WERI-Rb-1 (cell line): ENCODE measurements at regions not wholly inside any gene's neighbourhood (a gene's known extent, or its start where the extent isn't known, plus 50 kb on each side); places are given as distances from the start of the nearest gene placed in this dataset.

Source experiments
- DNase-seq: peaks from one replicate; pipeline ENCODE4 v3.0.0-alpha.2; 2020
- H3K27ac ChIP-seq: fragments of 250-450 bp; sonication (Bioruptor Pico); 2 replicates; pipeline ENCODE4 v1.5.1; 2020; ENCODE audit warnings: mild to moderate bottlenecking, moderate library complexity
- H3K27me3 ChIP-seq: fragments of 250-450 bp; sonication (Bioruptor Pico); 2 replicates; pipeline ENCODE4 v1.5.1; 2021; ENCODE audit warnings: mild to moderate bottlenecking, low read depth, moderate library complexity; ENCODE audit not compliant: insufficient read depth, severe bottlenecking
- H3K36me3 ChIP-seq: fragments of 250-450 bp; sonication (Bioruptor Pico); 2 replicates; pipeline ENCODE4 v1.5.1; 2020; ENCODE audit warnings: mild to moderate bottlenecking, moderate library complexity
- H3K4me3 ChIP-seq: 2 replicates; pipeline ENCODE4 v1.5.1; 2011; ENCODE audit warnings: low read depth, mild to moderate bottlenecking, control low read depth, low read length
- H3K9me3 ChIP-seq: fragments of 250-450 bp; sonication (Bioruptor Pico); 2 replicates; pipeline ENCODE4 v1.5.1; 2021; ENCODE audit warnings: mild to moderate bottlenecking, moderate library complexity; ENCODE audit not compliant: severe bottlenecking
- CTCF ChIP-seq: IDR thresholded peaks from 2 replicates; pipeline ENCODE4 v1.5.1; 2011; ENCODE audit warnings: low read depth, mild to moderate bottlenecking, control low read depth, inconsistent platforms, low read length

- H3K27ac ChIP-seq: no peak overlapping the region
- no peak for TF ChIP-seq CTCF
- H3K27me3 ChIP-seq: no peaks in the 10 kb centered on the region
- H3K4me3 ChIP-seq: no peak overlapping the region
- no peak for DNase-seq
- peaks cover 14% of the 10 kb centered on the region for H3K9me3 ChIP-seq
- H3K36me3 ChIP-seq: no peaks in the 10 kb centered on the region
These were observed 347.2 kb upstream of the XYLT1 start for GRCh38 chr16:17817943-17818342.

DNA sequence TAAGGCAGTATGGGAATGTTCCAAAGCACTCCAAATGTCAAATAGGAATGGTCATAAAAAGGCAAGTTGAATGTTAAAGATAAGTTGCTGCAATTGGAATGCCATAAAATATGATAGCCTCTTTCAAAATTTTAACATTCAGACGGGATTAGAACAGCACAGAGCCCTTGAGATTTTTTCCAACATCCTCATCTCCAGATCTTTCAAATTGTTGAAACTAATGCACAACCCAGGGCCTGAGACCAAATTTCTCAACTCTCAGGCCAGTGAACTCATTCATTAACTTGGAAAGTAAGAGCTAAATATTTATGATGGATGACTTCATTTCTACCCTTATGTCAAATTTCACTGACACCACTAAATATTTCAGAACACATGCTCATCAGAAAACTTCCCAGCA lies 346.5 kb upstream of the XYLT1 start:
- no peak overlapping the region for H3K4me3 ChIP-seq
- TF ChIP-seq CTCF: no peak
- no peak overlapping the region for H3K27ac ChIP-seq
- H3K9me3 ChIP-seq: peaks cover 14% of the 10 kb centered on the region
- no peaks in the 10 kb centered on the region for H3K36me3 ChIP-seq
- DNase-seq: no peak
- no peaks in the 10 kb centered on the region for H3K27me3 ChIP-seq

DNA sequence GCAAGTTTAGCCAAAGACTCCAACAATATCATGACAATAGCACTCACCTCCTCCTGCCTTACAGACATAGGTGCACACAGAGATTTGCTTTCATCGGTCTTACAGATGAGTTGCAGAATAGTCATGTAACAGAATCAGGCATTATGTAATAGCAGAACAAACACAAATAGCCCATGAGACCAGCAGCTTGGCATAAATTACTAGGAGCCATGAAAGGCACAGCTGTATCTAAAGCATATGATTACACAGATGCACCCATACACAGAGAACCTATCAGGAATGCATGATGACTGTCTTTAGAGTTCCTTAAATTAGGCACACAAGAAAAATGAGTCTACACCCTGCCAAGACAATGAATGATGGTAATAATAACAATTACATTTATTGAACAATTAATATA lies 342.0 kb upstream of the XYLT1 start:
- H3K9me3 ChIP-seq: peaks cover 14% of the 10 kb centered on the region
- no peaks in the 10 kb centered on the region for H3K27me3 ChIP-seq
- no peak for DNase-seq
- no peak overlapping the region for H3K4me3 ChIP-seq
- H3K27ac ChIP-seq: no peak overlapping the region
- H3K36me3 ChIP-seq: no peaks in the 10 kb centered on the region
- TF ChIP-seq CTCF: no peak

DNA sequence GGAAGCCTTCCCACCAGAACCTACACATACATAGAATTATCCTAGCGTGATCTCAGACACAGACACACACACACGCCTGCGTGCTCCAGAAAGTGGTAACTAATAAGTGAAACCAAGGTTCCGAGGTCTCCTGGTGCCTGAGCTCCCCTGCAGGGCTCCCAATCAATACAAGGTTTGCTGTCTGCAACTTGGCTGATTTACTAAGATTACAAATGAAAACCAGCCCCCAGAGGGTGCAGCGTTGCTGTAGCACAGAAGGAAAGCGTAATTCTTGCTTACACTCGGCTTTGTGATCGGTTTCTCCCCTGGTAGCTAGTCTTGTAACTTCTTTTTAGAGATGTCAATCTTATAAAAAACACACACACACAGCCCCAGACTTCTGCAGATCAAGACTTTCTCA lies 334.1 kb upstream of the XYLT1 start:
- DNase-seq: no peak
- Histone ChIP-seq H3K36me3 (no peaks in the 10 kb centered on the region), H3K4me3 (no peak overlapping the region), H3K27me3 (no peaks in the 10 kb centered on the region), H3K27ac (no peak overlapping the region), H3K9me3 (no peaks in the 10 kb centered on the region)
- TF ChIP-seq CTCF: no peak

GRCh38 chr16:17803625-17804410 lies 333.1 kb upstream of the XYLT1 start:
- Histone ChIP-seq H3K4me3 (no peak overlapping the region), H3K36me3 (no peaks in the 10 kb centered on the region), H3K9me3 (no peaks in the 10 kb centered on the region), H3K27me3 (no peaks in the 10 kb centered on the region), H3K27ac (no peak overlapping the region)
- no peak for TF ChIP-seq CTCF
- DNase-seq: no peak

DNA sequence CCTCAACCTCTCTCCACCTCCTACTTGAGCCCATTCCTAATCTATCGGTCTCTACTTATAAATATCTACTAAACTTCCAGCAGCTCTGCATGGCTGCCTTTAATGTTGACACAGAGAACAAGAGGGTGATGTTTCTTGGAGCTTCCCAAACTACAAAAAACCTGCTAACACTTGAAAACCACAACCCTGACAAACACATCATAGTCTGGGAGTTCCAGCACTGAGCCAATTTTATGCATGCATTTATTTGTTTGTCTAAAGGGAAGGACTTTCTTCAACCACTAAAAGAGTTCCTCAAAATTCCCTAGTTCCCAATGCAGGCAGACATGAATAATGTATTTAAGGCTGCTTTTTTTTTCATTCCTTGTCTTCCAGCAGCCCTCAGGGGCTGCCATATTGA lies 331.8 kb upstream of the XYLT1 start:
- DNase-seq: no peak
- Histone ChIP-seq H3K4me3 (no peak overlapping the region), H3K27me3 (no peaks in the 10 kb centered on the region), H3K36me3 (no peaks in the 10 kb centered on the region), H3K27ac (no peak overlapping the region), H3K9me3 (no peaks in the 10 kb centered on the region)
- no peak for TF ChIP-seq CTCF
